Glutamatergic neuron (in vitro differentiated cells): ENCODE measurements at regions not wholly inside any gene's neighbourhood (a gene's known extent, or its start where the extent isn't known, plus 50 kb on each side); places are given as distances from the start of the nearest gene placed in this dataset.

Experiments
- DNase-seq: peaks from one replicate; pipeline ENCODE4 v3.0.0; 2022
- H3K27ac Mint-ChIP-seq: one replicate; pipeline ENCODE4 v1.8.0; 2020; ENCODE audit warnings: mild to moderate bottlenecking, mixed read lengths, inconsistent platforms; ENCODE audit not compliant: unreplicated experiment
- H3K27me3 Mint-ChIP-seq: one replicate; pipeline ENCODE4 v1.8.0; 2020; ENCODE audit warnings: mild to moderate bottlenecking, moderate library complexity, mixed read lengths, inconsistent platforms; ENCODE audit not compliant: unreplicated experiment
- H3K36me3 Mint-ChIP-seq: one replicate; pipeline ENCODE4 v1.8.0; 2020; ENCODE audit warnings: mild to moderate bottlenecking, mixed read lengths, inconsistent platforms; ENCODE audit not compliant: unreplicated experiment
- H3K4me1 Mint-ChIP-seq: one replicate; pipeline ENCODE4 v1.8.0; 2020; ENCODE audit warnings: mild to moderate bottlenecking, low read depth, mixed read lengths, inconsistent platforms; ENCODE audit not compliant: unreplicated experiment
- H3K4me3 Mint-ChIP-seq: one replicate; pipeline ENCODE4 v1.8.0; 2020; ENCODE audit warnings: mild to moderate bottlenecking, mixed read lengths, inconsistent platforms; ENCODE audit not compliant: unreplicated experiment
- H3K9me3 Mint-ChIP-seq: one replicate; pipeline ENCODE4 v1.8.0; 2020; ENCODE audit warnings: mild to moderate bottlenecking, moderate library complexity, mixed read lengths, inconsistent platforms; ENCODE audit not compliant: unreplicated experiment
- CTCF ChIP-seq: fragments of 200-600 bp; sonication (generic); IDR thresholded peaks from one replicate; pipeline ENCODE4 v1.5.0; 2021; ENCODE audit not compliant: partially characterized antibody, unreplicated experiment

GRCh38 chr15:29418931-29419330 is 149.3 kb upstream of the NSMCE3 start:
- no peak for DNase-seq
- Mint-ChIP-seq H3K9me3 (no peaks in the 10 kb centered on the region), H3K4me3 (no peak overlapping the region), H3K27me3 (peaks cover 2% of the 10 kb centered on the region), H3K36me3 (peaks cover 14% of the 10 kb centered on the region), H3K27ac (no peak overlapping the region), H3K4me1 (no peaks in the 10 kb centered on the region)
- TF ChIP-seq CTCF = no peak

GRCh38 chr15:29418178-29418577 is 148.6 kb upstream of the NSMCE3 start:
- Mint-ChIP-seq H3K27ac (no peak overlapping the region), H3K4me1 (no peaks in the 10 kb centered on the region), H3K4me3 (no peak overlapping the region), H3K27me3 (peaks cover 2% of the 10 kb centered on the region), H3K36me3 (peaks cover 14% of the 10 kb centered on the region), H3K9me3 (no peaks in the 10 kb centered on the region)
- no peak for DNase-seq
- TF ChIP-seq CTCF = no peak

DNA sequence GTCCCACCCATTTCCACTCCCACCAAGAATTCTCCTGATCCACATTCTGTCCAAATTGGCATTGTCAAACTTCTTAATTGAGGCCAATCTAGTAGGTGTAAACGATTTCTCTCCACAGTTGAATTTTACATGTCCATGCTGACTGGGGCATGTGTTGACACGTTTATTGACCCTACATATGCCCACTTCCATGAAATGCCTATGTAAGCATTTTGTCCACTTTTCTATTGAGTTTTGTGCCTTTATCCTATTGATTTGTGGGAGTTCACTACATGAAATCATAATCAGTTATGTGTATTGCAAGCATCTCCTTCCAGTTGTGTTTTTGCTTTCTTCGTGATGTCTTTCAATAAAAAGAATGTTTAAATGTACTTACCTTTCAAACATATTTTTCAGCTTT is 141.7 kb upstream of the NSMCE3 start:
- no peak for DNase-seq
- no peak overlapping the region for H3K27ac Mint-ChIP-seq
- H3K9me3 Mint-ChIP-seq = no peaks in the 10 kb centered on the region
- no peaks in the 10 kb centered on the region for H3K27me3 Mint-ChIP-seq
- no peaks in the 10 kb centered on the region for H3K4me1 Mint-ChIP-seq
- H3K36me3 Mint-ChIP-seq = no peaks in the 10 kb centered on the region
- no peak overlapping the region for H3K4me3 Mint-ChIP-seq
- no peak for TF ChIP-seq CTCF

DNA sequence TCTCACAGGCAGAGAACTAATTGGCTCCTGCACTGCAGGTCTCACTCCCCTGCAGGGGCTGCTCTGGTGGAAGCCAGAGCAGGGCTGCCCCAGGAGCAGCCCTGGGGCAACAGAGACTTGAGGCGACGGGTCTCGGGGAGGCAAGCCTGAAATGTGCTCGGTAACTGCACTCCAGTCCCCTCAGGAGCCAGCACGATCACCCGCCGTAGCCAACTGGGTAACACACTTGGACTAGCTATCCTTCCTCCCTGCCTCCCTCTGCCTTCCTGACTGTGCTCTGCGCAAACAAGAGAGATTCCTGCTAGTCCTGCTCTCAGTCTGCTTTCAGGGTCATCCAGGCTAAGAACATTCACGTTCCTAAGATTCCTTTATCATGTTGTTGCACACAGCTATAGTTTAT is 140.7 kb upstream of the NSMCE3 start:
- Mint-ChIP-seq H3K4me1 (no peaks in the 10 kb centered on the region), H3K4me3 (no peak overlapping the region), H3K9me3 (no peaks in the 10 kb centered on the region), H3K27me3 (no peaks in the 10 kb centered on the region), H3K36me3 (no peaks in the 10 kb centered on the region), H3K27ac (no peak overlapping the region)
- TF ChIP-seq CTCF = no peak
- DNase-seq = no peak

DNA sequence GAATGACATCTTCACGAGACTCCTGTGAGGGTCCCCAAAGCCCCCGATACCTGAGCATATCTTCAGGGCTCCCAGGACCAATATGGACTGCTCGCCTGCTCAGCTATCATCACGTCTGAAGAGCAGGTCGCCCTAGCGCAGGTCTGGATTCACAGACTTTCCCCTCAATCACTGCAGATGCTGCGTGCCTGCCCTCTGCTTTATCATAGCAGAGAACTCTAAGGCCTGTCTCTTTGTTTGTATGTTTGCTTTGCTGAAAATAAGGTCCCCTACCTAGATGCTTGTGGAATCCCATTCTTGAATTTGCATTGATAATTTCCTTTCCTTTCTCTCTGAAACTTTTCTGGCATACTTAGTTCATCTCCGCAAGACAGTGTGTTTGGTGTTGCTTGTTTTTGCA is 140.3 kb upstream of the NSMCE3 start:
- no peak for TF ChIP-seq CTCF
- Mint-ChIP-seq H3K4me3 (no peak overlapping the region), H3K27me3 (no peaks in the 10 kb centered on the region), H3K36me3 (no peaks in the 10 kb centered on the region), H3K4me1 (no peaks in the 10 kb centered on the region), H3K9me3 (no peaks in the 10 kb centered on the region), H3K27ac (no peak overlapping the region)
- no peak for DNase-seq
